Heart left ventricle (tissue), 13 donors: ENCODE measurements at regions not wholly inside any gene's neighbourhood (a gene's known extent, or its start where the extent isn't known, plus 50 kb on each side); places are given as distances from the start of the nearest gene placed in this dataset.

ENCODE experiments used
- POLR2A ChIP-seq, 2 donors: fragments of 450-650 bp; IDR thresholded peaks; one replicate each; pipeline ENCODE4 v1.6.1; 2017; ENCODE audit warnings: antibody characterized with exemption in 2 of 2, mild to moderate bottlenecking in 2 of 2, moderate library complexity in 2 of 2
- TF ChIP-seq, protein P1 (sequence below), 12 donors: fragments of 200-600 bp; sonication (generic) in 4 of 12; IDR thresholded peaks; one replicate each; pipeline versions ENCODE4 v1.5.0 to v1.8.0; 2018 to 2022; ENCODE audit warnings: antibody characterized with exemption in 12 of 12, mild to moderate bottlenecking in 5 of 12
- donor health status: ischemic (EF 13 %, LVEDD 7.1; RV severe dilation, severe dysfunction).
- donor health status: DM: no; HTN: yes; CAD: no.
- donor health status: DM: no; HTN: no; CAD: no.
- donor health status: ischemic (EF 25% LVEDD 6.9; RV normal size, moderate dysfunction).
- donor health status: ischemic (EF 25% LVEDD 5.7; RV mildly dilated, moderate dysfunction).
- donor health status: ischemic (EF 35%, LVEDD 5.7; RV mildly dilated, moderate dysfunction).
- donor health status: nonischemic (EF 11% LVEDD 7.7; RV severe dilation, severe dysfunction).
- donor health status: DM: yes; HTN: yes; CAD: no.
- donor health status: PGD.
- donor health status: ischemic (EF 29% LVEDD 5.4; RV normal size, mild dysfunction).
- donor health status: nonischemic (EF 23%, LVEDD 6.1; RV moderate dilation, normal function).

DNA sequence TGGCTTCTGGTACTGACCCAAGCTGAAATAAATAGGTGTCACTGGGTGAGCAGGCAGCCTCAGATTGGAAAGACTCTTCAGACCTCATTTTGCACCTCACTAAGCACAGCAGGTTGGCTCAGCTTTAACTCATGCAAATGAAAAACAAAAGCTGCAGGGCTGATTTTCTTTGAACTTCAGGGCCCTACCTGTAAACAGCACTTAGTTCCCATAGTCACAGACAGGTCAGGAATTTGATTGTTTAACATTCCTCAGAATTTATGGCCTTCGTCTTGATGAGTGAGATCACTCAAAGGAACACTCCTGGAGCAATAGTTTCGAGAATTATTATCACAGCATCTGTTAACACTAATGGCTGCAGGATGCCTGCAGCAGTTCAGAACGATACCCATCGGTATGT lies 718.5 kb downstream of the EFNB2 start:
- TF ChIP-seq, protein P1, sequence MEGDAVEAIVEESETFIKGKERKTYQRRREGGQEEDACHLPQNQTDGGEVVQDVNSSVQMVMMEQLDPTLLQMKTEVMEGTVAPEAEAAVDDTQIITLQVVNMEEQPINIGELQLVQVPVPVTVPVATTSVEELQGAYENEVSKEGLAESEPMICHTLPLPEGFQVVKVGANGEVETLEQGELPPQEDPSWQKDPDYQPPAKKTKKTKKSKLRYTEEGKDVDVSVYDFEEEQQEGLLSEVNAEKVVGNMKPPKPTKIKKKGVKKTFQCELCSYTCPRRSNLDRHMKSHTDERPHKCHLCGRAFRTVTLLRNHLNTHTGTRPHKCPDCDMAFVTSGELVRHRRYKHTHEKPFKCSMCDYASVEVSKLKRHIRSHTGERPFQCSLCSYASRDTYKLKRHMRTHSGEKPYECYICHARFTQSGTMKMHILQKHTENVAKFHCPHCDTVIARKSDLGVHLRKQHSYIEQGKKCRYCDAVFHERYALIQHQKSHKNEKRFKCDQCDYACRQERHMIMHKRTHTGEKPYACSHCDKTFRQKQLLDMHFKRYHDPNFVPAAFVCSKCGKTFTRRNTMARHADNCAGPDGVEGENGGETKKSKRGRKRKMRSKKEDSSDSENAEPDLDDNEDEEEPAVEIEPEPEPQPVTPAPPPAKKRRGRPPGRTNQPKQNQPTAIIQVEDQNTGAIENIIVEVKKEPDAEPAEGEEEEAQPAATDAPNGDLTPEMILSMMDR (IDR thresholded peaks at IDR 0.05) = no peak
- TF ChIP-seq POLR2A (IDR thresholded peaks at IDR 0.05) = no peak
